H7 (cell line): ENCODE measurements at regions not wholly inside any gene's neighbourhood (a gene's known extent, or its start where the extent isn't known, plus 50 kb on each side); places are given as distances from the start of the nearest gene placed in this dataset.
"Not testable (repeated sequence)": the region's sequence is repeated elsewhere in the genome, so short reads cannot be mapped to it uniquely, and the experiment has no call there.

Experiments used
- DNase-seq: peaks from one replicate; pipeline ENCODE4 v3.0.0; 2012
- H3K27me3 ChIP-seq: 2 replicates; pipeline ENCODE4 v1.6.0; 2011; ENCODE audit warnings: mild to moderate bottlenecking, low read length; ENCODE audit not compliant: control insufficient read depth, insufficient read depth
- H3K36me3 ChIP-seq: replicated peaks from 2 replicates; pipeline ENCODE4 v1.5.1; 2011; ENCODE audit warnings: low read length; ENCODE audit not compliant: control insufficient read depth, insufficient read depth
- H3K4me3 ChIP-seq: 2 replicates; pipeline ENCODE4 v1.5.1; 2011; ENCODE audit warnings: low read depth, mild to moderate bottlenecking, control low read depth, low read length, moderate library complexity; ENCODE audit not compliant: insufficient read depth

DNA sequence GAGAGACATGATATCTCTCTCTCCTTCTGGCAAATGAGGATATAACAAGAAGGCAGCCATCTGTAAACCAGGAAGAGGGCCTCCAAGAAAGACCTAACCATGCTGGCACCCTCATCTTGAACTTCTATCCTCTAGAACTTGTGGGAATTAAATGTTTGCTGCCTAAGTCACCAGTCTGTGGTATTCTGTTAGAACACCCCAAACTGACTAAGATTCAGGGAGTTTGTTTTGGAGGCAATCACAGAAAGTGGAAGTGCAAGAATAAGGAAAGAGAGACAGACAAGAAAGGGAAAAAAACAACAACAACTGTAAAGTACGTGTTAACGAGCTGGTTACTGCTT lies 114.5 kb upstream of the GOT2 start:
- no peak for DNase-seq
- H3K27me3 ChIP-seq, result no peaks in the 10 kb centered on the region
- no peak overlapping the region for H3K4me3 ChIP-seq
- no peaks in the 10 kb centered on the region for H3K36me3 ChIP-seq

- no peak for DNase-seq
Measured at GRCh38 chr16:58847902-58848661, 114.0 kb upstream of the GOT2 start.

GRCh38 chr16:58846226-58846625 lies 112.1 kb upstream of the GOT2 start:
- not testable (repeated sequence) for H3K27me3 ChIP-seq, H3K4me3 ChIP-seq, DNase-seq, H3K36me3 ChIP-seq

More at GRCh38 chr16:58847902-58848661, 114.0 kb upstream of the GOT2 start:
- Histone ChIP-seq H3K27me3 (no peaks in the 10 kb centered on the region), H3K4me3 (no peak overlapping the region), H3K36me3 (no peaks in the 10 kb centered on the region)

DNA sequence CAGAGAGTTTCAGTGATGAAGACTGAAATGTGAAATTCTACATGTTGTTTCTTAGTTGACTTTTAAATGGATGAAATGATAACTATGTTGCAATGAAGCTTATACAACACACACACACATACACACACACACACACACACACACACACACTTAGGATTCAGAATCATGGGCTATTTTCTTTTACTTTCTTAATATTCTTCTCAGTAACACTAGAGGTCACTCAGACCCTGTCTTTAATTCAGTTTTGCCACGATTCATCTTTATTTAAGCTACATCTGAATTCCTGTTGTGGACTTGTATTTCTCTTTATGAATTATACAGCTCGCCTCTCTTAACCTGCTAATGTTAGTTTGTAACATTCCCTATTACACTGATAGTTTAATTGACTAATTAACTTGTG lies 109.6 kb upstream of the GOT2 start:
- Histone ChIP-seq H3K27me3 (no peaks in the 10 kb centered on the region), H3K36me3 (no peaks in the 10 kb centered on the region)

DNA sequence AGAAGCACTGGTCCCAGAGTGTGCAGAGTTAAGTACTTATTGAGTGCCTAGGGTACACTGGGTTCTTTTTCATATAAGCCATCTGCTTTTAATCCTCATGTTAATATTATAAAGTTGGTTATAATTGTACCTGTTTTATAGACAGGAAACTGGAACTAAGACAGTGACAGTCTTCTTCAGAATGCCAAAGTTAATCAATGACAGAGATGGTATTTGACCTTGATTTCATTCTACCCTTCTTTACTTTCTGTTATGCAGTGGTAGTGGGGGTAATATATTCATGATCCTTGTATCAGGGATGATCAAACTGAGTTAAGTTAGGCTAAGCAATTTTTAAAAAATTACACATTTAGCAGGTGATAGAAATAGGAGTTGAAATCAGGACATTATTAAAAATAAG lies 108.6 kb upstream of the GOT2 start:
- Histone ChIP-seq H3K36me3 (no peaks in the 10 kb centered on the region), H3K27me3 (no peaks in the 10 kb centered on the region), H3K4me3 (no peak overlapping the region)
- DNase-seq, result no peak

More for the DNA sequence above, 109.6 kb upstream of the GOT2 start:
- DNase-seq, result peak; percentile 49
- no peak overlapping the region for H3K4me3 ChIP-seq

DNA sequence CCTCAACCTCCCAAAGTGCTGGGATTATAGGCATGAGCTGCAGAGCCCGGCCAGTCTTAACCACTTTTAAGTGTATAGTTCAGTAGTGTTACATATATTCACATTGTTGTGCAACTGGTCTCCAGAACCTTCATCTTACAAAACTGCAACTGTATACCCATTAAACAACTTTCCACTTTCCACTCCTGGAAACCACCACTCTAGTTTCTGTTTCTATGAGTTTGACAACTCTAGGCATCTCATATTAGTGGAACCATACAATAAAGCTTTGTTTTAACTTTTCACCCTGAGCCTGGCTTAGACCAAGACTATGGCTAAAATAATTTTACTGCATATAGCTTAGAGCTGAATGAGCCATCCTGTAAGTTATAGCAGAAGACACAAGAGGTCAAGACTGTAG lies 108.0 kb upstream of the GOT2 start:
- Histone ChIP-seq H3K36me3 (no peaks in the 10 kb centered on the region), H3K27me3 (no peaks in the 10 kb centered on the region), H3K4me3 (no peak overlapping the region)
- no peak for DNase-seq

GRCh38 chr16:58837950-58838349 lies 103.8 kb upstream of the GOT2 start:
- Histone ChIP-seq H3K27me3 (no peaks in the 10 kb centered on the region), H3K36me3 (no peaks in the 10 kb centered on the region), H3K4me3 (no peak overlapping the region)
- DNase-seq, result no peak

GRCh38 chr16:58836427-58836826 lies 102.3 kb upstream of the GOT2 start:
- no peak overlapping the region for H3K4me3 ChIP-seq

DNA sequence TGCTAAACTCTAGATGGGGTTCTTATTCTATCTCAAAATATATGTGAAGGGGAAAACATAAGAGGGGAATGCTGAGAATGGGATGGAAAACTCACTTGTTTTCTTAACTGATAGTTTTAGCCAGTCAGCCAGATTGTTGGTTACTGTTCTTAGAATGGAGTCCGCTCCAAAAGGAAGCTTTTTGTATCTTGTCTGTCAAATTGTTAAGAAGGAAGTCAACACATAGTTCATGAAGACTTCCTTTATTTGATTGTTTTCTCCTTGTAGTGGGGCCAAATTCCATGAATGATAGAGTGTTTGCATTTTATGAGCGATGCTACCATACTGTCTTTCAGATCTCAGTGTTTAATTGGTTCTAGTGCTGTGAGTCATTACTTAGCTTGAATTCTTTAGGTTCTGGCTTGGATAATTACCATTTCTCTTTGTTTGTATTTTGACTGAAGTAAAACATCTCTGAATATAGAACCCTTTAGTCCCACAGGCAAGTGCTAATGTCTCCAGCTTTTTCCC lies 98.3 kb upstream of the GOT2 start:
- Histone ChIP-seq H3K4me3 (no peak overlapping the region), H3K36me3 (no peaks in the 10 kb centered on the region), H3K27me3 (no peaks in the 10 kb centered on the region)
- no peak for DNase-seq

More at GRCh38 chr16:58836427-58836826, 102.3 kb upstream of the GOT2 start:
- no peak for DNase-seq
- Histone ChIP-seq H3K27me3 (no peaks in the 10 kb centered on the region), H3K36me3 (no peaks in the 10 kb centered on the region)

DNA sequence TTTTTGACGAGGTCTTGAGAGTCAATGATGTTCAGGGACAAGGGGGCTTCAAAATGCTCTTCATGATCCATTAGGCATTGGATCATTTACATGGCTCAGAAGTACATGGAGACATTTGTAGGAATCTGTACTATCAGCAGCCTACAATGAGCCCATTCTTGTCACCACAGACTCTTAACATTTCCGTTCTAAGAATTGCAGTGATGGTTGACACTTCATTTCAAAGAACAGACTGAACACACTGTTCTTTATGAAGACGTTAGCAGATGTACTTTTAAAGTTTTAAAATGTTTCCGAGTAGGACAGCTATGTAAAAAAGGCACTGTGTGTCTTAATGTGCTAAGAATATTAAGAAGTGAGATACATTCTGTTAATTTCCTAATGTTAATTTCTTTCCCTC lies 97.3 kb upstream of the GOT2 start:
- Histone ChIP-seq H3K36me3 (no peaks in the 10 kb centered on the region), H3K4me3 (no peak overlapping the region), H3K27me3 (no peaks in the 10 kb centered on the region)
- no peak for DNase-seq

GRCh38 chr16:58828901-58829545 lies 94.9 kb upstream of the GOT2 start:
- no peak for DNase-seq
- Histone ChIP-seq H3K4me3 (no peak overlapping the region), H3K27me3 (no peaks in the 10 kb centered on the region), H3K36me3 (no peaks in the 10 kb centered on the region)

GRCh38 chr16:58824201-58824600 lies 90.1 kb upstream of the GOT2 start:
- Histone ChIP-seq H3K27me3 (no peaks in the 10 kb centered on the region), H3K36me3 (no peaks in the 10 kb centered on the region), H3K4me3 (no peak overlapping the region)
- no peak for DNase-seq

DNA sequence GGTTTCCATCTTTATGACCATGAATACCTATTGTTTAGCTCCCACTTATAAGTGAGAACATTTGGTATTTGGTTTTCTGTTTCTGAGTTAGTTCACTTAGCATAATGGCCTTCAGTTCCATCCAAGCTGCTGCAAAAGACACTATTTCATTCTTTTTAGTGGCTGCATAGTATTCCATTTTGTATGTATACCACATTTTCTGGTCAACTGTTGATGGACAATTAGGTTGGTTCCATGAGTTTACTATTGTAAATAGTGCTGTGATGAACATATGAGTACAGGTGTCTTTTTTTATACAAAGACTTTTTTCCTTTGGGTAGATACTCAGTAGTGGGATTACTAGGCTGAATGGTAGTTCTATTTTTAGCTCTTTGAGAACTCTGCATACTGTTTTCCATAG lies 87.8 kb upstream of the GOT2 start:
- no peaks in the 10 kb centered on the region for H3K27me3 ChIP-seq
- no peak for DNase-seq
- no peaks in the 10 kb centered on the region for H3K36me3 ChIP-seq
- no peak overlapping the region for H3K4me3 ChIP-seq

DNA sequence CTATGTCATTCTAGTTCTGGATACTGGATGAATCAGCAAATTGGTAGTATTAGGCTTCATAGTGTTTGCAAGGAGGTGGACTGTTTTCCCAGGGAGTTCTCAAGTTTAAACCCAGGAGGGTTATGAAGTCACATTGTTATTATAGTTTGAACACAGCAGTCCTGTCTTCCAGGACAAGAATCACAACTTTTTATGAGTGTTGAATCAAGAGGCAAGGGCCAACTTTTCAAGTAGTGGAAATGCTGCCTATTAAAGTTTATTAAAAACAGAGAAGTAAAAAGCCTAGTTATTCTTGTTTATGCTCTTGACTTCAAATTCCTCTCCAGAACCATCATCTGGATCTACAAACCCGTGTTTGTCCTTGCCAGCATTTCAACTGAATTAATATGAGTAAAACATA lies 86.3 kb upstream of the GOT2 start:
- Histone ChIP-seq H3K4me3 (no peak overlapping the region), H3K36me3 (no peaks in the 10 kb centered on the region), H3K27me3 (no peaks in the 10 kb centered on the region)
- DNase-seq, result no peak

GRCh38 chr16:58815181-58815888 lies 81.2 kb upstream of the GOT2 start:
- Histone ChIP-seq H3K4me3 (no peak overlapping the region), H3K27me3 (no peaks in the 10 kb centered on the region), H3K36me3 (no peaks in the 10 kb centered on the region)
- no peak for DNase-seq
